Lung microvascular endothelial cell (primary cell): ENCODE measurements at regions not wholly inside any gene's neighbourhood (a gene's known extent, or its start where the extent isn't known, plus 50 kb on each side); places are given as distances from the start of the nearest gene placed in this dataset.
"Not testable (repeated sequence)": the region's sequence is repeated elsewhere in the genome, so short reads cannot be mapped to it uniquely, and the experiment has no call there.

Experiments
- DNase-seq, 2 donors: peaks; one replicate each; pipeline versions ENCODE4 v3.0.0 to v3.0.0-alpha.2; 2010; ENCODE audit warnings: low read depth in 2 of 2

- no peak for DNase-seq
Measured at GRCh38 chr10:26952094-26952493, 91.3 kb upstream of the ABI1 start.

GRCh38 chr10:26951650-26952049 is 90.9 kb upstream of the ABI1 start:
- no peak for DNase-seq

GRCh38 chr10:26950934-26951333 is 90.2 kb upstream of the ABI1 start:
- no peak for DNase-seq

DNA sequence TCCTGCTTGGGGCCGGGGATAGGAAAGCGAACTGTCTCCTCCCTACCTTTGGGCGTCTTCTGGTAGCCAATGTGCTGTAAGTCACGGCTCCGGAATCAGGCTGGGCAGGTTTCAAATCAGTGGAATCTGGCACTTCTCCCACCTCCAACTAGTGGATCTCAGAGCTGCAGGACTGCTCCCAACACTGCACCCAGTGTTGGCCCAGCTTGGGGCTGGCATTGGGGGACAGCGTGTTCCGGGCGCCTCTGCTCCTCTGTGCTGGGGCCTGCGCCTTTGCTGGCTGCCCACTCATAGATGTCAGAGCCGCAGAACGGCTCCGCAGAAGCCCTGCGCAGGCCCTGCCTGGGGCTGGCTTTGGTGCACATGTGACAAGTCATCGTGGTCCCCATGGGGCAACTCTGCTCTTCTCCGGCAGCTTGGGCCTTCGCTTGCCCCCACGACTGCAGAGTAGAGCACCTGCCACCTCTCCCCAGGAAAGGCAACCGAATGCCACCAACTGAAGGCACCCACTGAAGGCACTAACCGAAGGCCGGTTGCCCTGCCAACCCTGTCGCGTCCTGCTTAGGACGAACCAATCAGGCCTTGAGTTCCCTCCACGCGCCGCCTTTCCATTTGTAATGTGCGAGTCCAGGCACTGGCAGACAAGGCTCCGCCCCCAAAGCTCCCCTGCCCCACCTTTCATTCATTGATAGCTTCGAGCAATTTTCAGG is 85.5 kb upstream of the ABI1 start:
- peak in 1 of 2 donors; percentile 1 for DNase-seq

- DNase-seq = no peak
Measured at GRCh38 chr10:26944261-26944882, 83.6 kb upstream of the ABI1 start.

GRCh38 chr10:26939962-26940354 is 79.2 kb upstream of the ABI1 start:
- DNase-seq = no peak

DNA sequence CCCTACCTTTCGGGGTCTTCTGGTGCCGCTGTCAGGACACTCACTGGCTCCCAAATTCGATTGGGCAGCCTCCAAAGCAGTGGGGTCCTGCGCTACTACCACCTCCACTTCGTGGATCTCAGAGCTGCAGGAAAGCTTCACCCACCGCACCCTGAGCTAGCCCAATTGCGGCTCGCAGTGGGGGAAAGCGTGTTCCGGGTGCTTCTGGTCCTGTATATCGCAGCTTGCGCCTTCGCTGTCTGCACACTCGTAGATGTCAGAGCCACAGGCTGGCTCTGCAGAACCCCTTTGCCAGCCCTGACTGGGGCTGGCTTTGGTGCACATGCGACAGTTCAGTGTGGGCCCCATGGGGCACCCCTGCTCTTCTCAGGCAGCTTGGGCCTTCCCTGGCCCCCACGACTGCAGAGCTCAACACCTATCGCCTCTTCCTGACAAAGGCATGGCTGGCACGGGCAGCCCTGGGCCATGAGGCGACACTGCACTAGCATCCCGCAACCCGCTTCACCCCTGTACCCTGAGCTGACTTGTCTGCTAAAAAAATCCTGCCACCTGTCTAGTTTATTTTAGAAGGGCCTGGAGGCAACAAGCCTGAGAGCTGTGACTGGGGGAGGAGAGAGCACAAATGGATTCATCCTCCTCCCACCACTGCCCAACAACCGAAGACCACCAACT is 78.7 kb upstream of the ABI1 start:
- no peak for DNase-seq

DNA sequence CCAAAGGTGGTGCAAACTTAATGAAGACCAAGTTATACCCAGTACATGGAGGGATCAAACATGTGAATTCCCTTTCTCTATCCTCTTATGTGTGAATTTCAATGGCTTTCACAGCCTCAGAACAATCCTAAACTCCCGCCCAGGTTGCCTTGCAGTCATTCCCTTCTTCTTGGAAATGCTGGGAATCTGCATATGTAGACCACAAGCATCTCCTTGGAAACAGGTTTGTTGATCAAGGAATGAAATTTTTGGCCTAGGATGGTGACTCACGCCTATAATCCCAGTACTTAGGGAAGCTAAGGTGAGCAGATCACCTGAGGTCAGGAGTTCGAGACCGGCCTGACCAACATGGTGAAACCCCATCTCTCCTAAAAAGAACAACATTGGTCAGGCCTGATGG is 77.8 kb upstream of the ABI1 start:
- DNase-seq = no peak

DNA sequence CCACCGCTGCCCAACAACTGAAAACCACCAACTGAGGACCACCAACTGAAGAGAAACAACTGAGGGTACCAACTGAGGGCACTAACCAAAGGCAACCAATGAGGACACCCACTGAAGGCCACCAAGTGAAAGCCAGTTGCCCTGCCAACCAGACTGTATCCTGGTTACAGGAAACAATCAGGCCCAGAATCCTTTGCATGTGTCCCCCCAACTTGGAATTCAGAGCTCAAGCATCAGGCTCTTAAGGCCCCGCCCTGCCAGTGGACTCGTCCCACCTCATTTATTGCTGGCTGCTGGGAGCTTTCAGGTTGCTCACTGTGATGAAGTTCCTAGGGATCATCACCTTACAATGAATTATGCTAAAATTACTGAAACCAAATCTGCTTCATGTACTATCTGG is 76.6 kb upstream of the ABI1 start:
- no peak for DNase-seq

DNA sequence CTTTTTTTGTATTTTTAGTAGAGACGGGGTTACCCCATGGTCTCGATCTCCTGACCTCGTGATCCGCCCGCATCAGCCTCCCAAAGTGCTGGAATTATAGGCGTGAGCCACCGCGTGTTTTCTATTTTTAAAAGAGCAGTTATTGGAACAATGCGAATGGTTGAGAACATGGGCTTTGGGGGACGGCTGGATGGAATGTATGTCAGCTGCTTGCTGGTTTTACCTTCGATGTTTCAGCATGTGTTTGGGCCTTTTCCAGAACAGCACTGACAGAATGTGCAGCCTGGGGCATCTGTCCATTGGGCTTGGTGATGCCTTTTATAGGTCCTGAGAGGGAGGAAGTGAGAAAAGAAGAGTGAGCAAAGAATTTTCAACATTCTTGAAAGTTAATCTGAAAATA is 73.4 kb upstream of the ABI1 start:
- DNase-seq = not testable (repeated sequence)

DNA sequence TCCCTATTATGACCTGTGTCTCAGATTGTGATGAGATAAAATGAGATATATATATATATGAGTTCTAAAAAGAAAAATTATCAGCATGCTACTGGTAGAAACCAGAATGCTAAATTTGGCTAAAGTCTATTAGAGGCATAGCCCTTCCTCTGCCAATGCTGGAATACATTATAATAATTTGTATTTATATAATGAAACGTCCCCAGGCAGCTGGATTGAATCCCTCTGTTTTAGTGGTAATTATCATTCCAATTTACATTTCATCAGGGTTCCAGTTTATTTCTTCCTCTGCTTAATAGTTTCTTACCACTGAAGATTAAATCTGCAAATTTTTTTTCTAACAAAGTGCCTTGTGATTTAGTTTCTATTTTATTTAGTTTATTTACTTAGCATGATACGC is 71.8 kb upstream of the ABI1 start:
- no peak for DNase-seq

DNA sequence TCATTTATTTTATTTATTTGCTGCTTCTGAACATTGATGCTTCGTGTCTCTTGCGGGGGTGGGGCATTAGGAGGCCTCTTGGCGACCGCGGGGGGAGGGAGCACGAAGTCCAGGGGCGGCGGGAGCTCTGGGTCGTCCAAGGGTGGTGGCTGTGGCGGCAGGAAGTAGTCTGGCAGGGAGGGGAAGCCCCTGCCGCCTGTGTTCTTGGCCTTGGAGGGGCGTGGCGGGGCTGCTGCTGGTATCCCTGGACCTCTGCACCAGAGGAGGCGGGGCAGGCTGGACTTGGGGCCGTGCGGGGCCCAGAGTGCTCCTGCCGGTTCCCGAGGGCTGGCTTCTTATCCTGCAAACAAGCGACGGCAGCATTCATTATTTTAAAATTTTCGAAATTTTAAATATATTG is 70.5 kb upstream of the ABI1 start:
- DNase-seq = no peak

DNA sequence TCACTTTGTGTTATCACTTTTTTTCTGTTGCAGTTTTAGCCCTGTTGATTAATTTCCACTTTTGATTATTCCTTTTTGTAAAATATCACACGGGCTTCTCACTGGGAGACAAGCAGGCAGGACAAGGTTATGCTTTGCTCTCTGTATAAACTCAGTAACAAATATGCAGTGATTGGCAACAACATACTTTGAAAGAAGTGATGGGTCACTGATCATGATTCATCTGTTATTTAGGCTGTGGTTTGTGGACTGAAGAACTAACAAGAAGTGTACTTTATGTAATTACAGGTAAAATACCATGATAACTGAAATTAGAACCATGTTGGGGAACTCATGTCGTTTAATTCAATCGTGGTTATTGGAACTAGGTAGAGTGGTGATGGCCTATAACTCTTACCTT is 62.1 kb upstream of the ABI1 start:
- DNase-seq = not testable (repeated sequence)

- DNase-seq = not testable (repeated sequence)
Measured at GRCh38 chr10:26919156-26919860, 58.5 kb upstream of the ABI1 start.

DNA sequence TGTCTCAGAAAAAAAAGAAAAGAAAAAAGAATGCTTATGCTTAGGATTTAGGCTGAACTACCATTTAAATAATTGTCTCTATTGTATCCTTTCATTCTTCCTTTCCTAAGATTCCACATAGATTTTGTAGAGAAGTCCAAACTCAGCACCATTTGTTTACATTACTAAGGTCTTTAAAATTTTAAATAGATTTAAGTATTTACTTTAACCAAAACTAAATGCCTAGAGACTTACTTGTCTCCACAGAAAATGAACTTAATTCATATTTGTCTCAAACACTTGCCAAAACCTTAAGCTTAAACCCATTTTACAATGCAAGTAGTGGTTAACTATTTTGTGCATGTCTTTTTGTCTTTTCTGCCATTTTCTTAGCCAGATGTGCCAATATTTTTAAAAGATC is 54.1 kb upstream of the ABI1 start:
- DNase-seq = no peak

DNA sequence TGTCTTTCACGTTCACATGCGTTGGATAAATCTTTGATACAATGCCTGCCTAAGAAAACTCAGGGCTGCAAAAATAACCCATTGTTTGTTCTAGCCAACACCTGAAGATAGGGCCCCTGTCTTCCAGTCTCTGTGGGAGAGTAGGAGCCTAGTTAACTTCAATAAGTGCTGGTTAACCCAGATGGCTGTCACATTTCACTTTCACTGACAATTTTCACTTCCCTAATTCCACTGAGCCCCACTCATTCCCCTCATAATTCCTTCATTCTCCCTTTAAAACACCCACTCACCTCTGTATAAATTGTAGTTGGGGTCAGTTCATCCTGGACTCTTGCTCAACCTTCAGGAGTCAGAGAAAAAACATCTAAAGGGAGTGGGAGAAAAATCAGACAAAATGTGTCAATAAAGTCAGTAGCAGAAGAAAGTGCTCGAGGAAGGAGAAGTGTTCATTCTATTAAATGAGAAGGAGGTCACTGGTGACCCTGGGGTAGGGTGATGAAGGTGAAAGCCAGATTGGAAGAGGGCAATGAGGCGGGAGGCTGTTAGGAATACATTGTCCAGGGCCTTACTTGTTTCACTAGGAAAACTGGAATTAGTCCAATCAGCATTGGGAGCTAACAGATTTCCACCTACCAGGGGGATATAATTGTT is 51.2 kb upstream of the ABI1 start:
- no peak for DNase-seq
